ENCODE measurements at regions not wholly inside any gene's neighbourhood (a gene's known extent, or its start where the extent isn't known, plus 50 kb on each side); places are given as distances from the start of the nearest gene placed in this dataset.

DNA sequence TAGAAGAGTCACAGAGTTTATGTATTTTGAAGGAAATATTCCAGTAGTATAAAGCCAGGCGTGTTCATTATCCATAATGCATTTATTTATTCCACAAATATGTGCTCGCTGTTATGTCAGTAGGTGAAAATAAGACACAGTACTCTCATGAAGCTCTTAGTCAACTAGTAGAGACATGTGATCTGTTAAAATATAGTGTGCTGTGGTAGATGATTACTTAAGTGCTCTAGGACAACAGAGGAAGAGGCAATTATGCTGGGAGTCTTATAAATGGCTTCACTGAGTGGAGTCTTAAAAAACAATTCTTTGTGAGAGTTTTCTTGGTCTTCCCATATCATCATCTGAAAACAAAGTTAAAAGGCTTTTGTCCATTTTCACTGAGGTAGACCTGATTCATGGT is 457.3 kb downstream of the XIRP2 start (continued):
- TF ChIP-seq, protein P1, sequence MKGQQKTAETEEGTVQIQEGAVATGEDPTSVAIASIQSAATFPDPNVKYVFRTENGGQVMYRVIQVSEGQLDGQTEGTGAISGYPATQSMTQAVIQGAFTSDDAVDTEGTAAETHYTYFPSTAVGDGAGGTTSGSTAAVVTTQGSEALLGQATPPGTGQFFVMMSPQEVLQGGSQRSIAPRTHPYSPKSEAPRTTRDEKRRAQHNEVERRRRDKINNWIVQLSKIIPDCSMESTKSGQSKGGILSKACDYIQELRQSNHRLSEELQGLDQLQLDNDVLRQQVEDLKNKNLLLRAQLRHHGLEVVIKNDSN (IDR thresholded peaks at IDR 0.05; ENCODE audit: borderline replicate concordance, low read depth): no peak
- TF ChIP-seq JUND (IDR thresholded peaks at IDR 0.05) (no peak), SIN3A (IDR thresholded peaks at IDR 0.05; ENCODE audit: borderline replicate concordance, low read depth, low read length) (no peak), FOXM1 (IDR thresholded peaks at IDR 0.05; ENCODE audit: low read depth) (no peak)
- TF ChIP-seq, protein P2, sequence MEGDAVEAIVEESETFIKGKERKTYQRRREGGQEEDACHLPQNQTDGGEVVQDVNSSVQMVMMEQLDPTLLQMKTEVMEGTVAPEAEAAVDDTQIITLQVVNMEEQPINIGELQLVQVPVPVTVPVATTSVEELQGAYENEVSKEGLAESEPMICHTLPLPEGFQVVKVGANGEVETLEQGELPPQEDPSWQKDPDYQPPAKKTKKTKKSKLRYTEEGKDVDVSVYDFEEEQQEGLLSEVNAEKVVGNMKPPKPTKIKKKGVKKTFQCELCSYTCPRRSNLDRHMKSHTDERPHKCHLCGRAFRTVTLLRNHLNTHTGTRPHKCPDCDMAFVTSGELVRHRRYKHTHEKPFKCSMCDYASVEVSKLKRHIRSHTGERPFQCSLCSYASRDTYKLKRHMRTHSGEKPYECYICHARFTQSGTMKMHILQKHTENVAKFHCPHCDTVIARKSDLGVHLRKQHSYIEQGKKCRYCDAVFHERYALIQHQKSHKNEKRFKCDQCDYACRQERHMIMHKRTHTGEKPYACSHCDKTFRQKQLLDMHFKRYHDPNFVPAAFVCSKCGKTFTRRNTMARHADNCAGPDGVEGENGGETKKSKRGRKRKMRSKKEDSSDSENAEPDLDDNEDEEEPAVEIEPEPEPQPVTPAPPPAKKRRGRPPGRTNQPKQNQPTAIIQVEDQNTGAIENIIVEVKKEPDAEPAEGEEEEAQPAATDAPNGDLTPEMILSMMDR (IDR thresholded peaks at IDR 0.05): no peak

DNA sequence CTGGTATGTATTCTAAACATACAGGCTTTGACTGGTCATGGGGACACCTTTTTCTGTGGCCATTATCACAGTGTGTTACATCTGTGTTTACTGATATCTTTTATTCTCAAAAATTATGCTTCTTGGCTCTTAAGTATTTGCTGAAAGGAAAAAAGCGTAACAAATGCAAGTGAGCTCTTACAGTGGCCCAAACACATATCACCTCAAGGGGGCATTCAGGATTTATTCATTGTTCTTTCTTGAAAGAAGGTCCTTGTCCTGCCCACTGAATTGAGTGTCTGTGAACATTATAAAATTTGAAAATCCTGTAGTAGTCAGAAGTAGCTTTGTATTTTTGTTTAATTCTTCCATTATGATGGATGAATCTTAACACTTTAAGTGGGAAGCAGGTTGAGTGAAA is 454.5 kb downstream of the XIRP2 start:
- Histone ChIP-seq H3K4me1 (ENCODE audit: control insufficient read depth in 1 of 2, insufficient read depth in 2 of 2, low read depth in 1 of 2, low read length in 1 of 2) (no peaks in the 10 kb centered on the region; a peak in 1 of 4 replicates), H3K9ac (no peak overlapping the region), H3K79me2 (ENCODE audit: insufficient read depth) (no peaks in the 10 kb centered on the region), H2AFZ (ENCODE audit: low read depth) (no peak overlapping the region), H3K4me3 (ENCODE audit: low read depth in 2 of 2, low read length in 1 of 2) (no peak overlapping the region), H3K9me2 (no peaks in the 10 kb centered on the region), H3K27me3 (ENCODE audit: insufficient read depth) (no peaks in the 10 kb centered on the region), H4K20me1 (ENCODE audit: insufficient read depth) (no peaks in the 10 kb centered on the region), H3K27ac (ENCODE audit: low read depth in 2 of 2, low read length in 1 of 2) (no peak overlapping the region), H3K36me3 (replicated peaks in 1 of 2; ENCODE audit: control insufficient read depth in 1 of 2, insufficient read depth in 2 of 2, low read length in 1 of 2) (no peaks in the 10 kb centered on the region), H3K4me2 (no peak overlapping the region), H3K9me3 (no peaks in the 10 kb centered on the region), H3F3A (replicated peaks; ENCODE audit: insufficient read depth) (no peaks in the 10 kb centered on the region)
- WGBS (ENCODE audit: low lambda C conversion rate): 89% methylated on average over 1 of the region's 1 CpG
- ChIA-PET CTCF (interaction anchor here (1.0 to 3.4 kb wide), 7 partner anchors 8 to 778 kb away, joined by 3 to 35 read pairs (median 4); no protein-coding TSS in a partner anchor), POLR2A (no interaction called here)
- TF ChIP-seq TAF1 (IDR thresholded peaks at IDR 0.05; ENCODE audit: borderline replicate concordance, low read depth, low read length) (no peak), GATA2 (CRISPR knock-in tag; IDR thresholded peaks at IDR 0.05) (no peak), RAD21 (IDR thresholded peaks at IDR 0.05; ENCODE audit: low read length) (peak; percentile 63)
- TF ChIP-seq, protein P2 (IDR thresholded peaks at IDR 0.05): peak; percentile 32
- DNase-seq: peak; percentile 14

DNA sequence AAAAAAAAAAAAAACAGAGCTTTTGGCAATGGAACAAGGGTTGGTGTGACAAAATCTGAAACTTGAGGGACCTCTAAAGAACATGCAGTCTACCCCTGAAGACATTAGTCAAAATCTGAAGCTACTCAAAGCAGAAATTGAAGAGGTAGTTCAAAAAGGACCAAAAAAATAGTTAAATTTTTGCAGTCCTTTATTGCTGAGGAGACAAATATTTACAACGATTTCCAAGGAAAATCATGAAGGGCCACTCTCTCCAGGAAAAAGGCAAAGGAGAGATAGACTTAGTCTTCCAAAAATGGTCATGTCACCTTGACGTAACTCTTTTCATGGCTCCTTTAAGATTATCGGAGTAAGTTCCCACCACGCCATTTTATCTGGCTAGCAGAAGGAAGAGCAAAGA is 452.0 kb downstream of the XIRP2 start:
- ChIA-PET POLR2A (no interaction called here), CTCF (interaction anchor here (1.0 to 1.5 kb wide), 2 partner anchors 76 to 779 kb away, joined by 3 to 9 read pairs; no protein-coding TSS in a partner anchor)
- TF ChIP-seq POLR2AphosphoS5 (IDR thresholded peaks at IDR 0.05; ENCODE audit: low read depth, low read length) (no peak), GATA2 (CRISPR knock-in tag; IDR thresholded peaks at IDR 0.05) (no peak), MXI1 (IDR thresholded peaks at IDR 0.05; ENCODE audit: low read depth, low read length) (no peak), RAD21 (IDR thresholded peaks at IDR 0.05; ENCODE audit: low read length) (no peak), YY1 (IDR thresholded peaks at IDR 0.05; ENCODE audit: low read depth) (no peak), NRF1 (IDR thresholded peaks at IDR 0.05; ENCODE audit: low read depth, low read length) (no peak), SIN3A (IDR thresholded peaks at IDR 0.05; ENCODE audit: borderline replicate concordance, low read depth, low read length) (no peak), CHD2 (IDR thresholded peaks at IDR 0.05; ENCODE audit: low read length, partially characterized antibody) (no peak)
- H3K36me3 ChIP-seq (replicated peaks in 1 of 2; ENCODE audit: control insufficient read depth in 1 of 2, insufficient read depth in 2 of 2, low read length in 1 of 2): no peaks in the 10 kb centered on the region
- no peak overlapping the region for H3K9ac ChIP-seq
- H3K79me2 ChIP-seq (ENCODE audit: insufficient read depth): no peaks in the 10 kb centered on the region
- H3F3A ChIP-seq (replicated peaks; ENCODE audit: insufficient read depth): no peaks in the 10 kb centered on the region
- H3K27me3 ChIP-seq (ENCODE audit: insufficient read depth): no peaks in the 10 kb centered on the region
- no peaks in the 10 kb centered on the region for H3K9me3 ChIP-seq
- no peak overlapping the region for H2AFZ ChIP-seq (ENCODE audit: low read depth)
- H4K20me1 ChIP-seq (ENCODE audit: insufficient read depth): no peaks in the 10 kb centered on the region
- no peaks in the 10 kb centered on the region for H3K4me1 ChIP-seq (ENCODE audit: control insufficient read depth in 1 of 2, insufficient read depth in 2 of 2, low read depth in 1 of 2, low read length in 1 of 2)
- no peak overlapping the region for H3K4me2 ChIP-seq
- no peak overlapping the region for H3K4me3 ChIP-seq (ENCODE audit: low read depth in 2 of 2, low read length in 1 of 2)
- DNase-seq: no peak
- H3K27ac ChIP-seq (ENCODE audit: low read depth in 2 of 2, low read length in 1 of 2): no peak overlapping the region
- no peaks in the 10 kb centered on the region for H3K9me2 ChIP-seq
- WGBS (ENCODE audit: low lambda C conversion rate): 86% methylated on average over 4 of the region's 4 CpGs

Data from SK-N-SH (cell line).